ENCODE measurements at regions not wholly inside any gene's neighbourhood (a gene's known extent, or its start where the extent isn't known, plus 50 kb on each side); places are given as distances from the start of the nearest gene placed in this dataset.
"Not testable (repeated sequence)": the region's sequence is repeated elsewhere in the genome, so short reads cannot be mapped to it uniquely, and the experiment has no call there.

DNA sequence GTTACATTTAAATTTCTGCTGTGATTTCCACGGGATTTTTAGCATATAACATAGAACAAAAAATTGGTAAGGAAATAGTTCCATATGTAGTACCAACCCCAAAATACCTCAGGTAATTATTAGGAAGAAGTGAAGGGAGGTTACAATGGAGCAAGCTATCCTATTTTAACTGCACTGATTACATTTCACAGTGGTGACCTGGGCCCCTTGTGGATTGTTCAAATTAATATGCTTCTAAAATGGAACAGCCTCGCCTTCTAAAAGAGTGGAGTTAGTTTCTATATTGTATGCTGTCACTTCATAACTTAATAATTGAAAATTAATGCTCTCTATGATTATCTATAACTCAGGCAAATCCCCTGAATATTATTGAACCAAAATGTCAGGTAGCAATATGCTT lies 651.7 kb upstream of the GBE1 start:
- Mint-ChIP-seq H3K27ac (no peak overlapping the region), H3K9me3 (peaks cover 3 to 9% of the 10 kb centered on the region in 2 donors), H3K4me3 (no peak overlapping the region), H3K36me3 (ENCODE audit: insufficient read depth in 2 of 2) (no peaks in the 10 kb centered on the region), H3K4me1 (ENCODE audit: low read depth) (no peaks in the 10 kb centered on the region), H3K27me3 (ENCODE audit: low read depth) (no peaks in the 10 kb centered on the region)
- DNase-seq (no peak), ATAC-seq (replicated peaks in 1 of 2) (no peak)

DNA sequence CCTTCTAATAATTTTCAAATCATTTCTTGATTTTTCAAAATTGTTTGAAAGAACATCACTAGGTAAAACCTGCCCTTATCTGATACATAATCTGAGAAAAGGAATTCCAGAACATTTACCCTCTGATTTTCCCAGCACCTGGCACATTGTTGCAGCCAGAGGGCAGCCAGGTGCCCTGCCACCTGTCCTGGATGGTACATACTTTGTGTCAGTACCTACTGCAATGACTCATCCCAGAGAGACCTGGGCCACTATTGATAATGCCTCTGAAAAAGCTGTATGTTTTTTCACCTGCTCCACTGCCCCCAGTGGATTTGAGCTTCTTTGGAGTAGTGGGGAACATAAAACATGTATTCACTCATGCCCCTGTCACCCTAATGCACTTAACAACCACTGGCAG lies 648.9 kb upstream of the GBE1 start:
- Mint-ChIP-seq H3K27ac (no peak overlapping the region), H3K4me1 (ENCODE audit: low read depth) (no peaks in the 10 kb centered on the region), H3K27me3 (ENCODE audit: low read depth) (no peaks in the 10 kb centered on the region), H3K4me3 (no peak overlapping the region), H3K36me3 (ENCODE audit: insufficient read depth in 2 of 2) (no peaks in the 10 kb centered on the region), H3K9me3 (peaks cover 3 to 6% of the 10 kb centered on the region in 2 donors)
- DNase-seq = no peak
- no peak for ATAC-seq (replicated peaks in 1 of 2)

GRCh38 chr3:82409842-82410241 lies 648.4 kb upstream of the GBE1 start:
- no peak overlapping the region for H3K27ac Mint-ChIP-seq
- H3K4me3 Mint-ChIP-seq = no peak overlapping the region
- no peak for DNase-seq
- H3K27me3 Mint-ChIP-seq (ENCODE audit: low read depth) = no peaks in the 10 kb centered on the region
- H3K36me3 Mint-ChIP-seq (ENCODE audit: insufficient read depth in 2 of 2) = no peaks in the 10 kb centered on the region
- ATAC-seq (replicated peaks in 1 of 2) = no peak
- no peaks in the 10 kb centered on the region for H3K4me1 Mint-ChIP-seq (ENCODE audit: low read depth)
- peaks cover 3 to 6% of the 10 kb centered on the region in 2 donors for H3K9me3 Mint-ChIP-seq

- no peak overlapping the region for H3K27ac Mint-ChIP-seq
- DNase-seq (no peak), ATAC-seq (replicated peaks in 1 of 2) (no peak)
- no peaks in the 10 kb centered on the region for H3K36me3 Mint-ChIP-seq (ENCODE audit: insufficient read depth in 2 of 2)
- no peak overlapping the region for H3K4me3 Mint-ChIP-seq
- H3K27me3 Mint-ChIP-seq (ENCODE audit: low read depth) = no peaks in the 10 kb centered on the region
- no peaks in the 10 kb centered on the region for H3K4me1 Mint-ChIP-seq (ENCODE audit: low read depth)
- peaks cover 2 to 6% of the 10 kb centered on the region in 2 donors for H3K9me3 Mint-ChIP-seq
Measured at GRCh38 chr3:82392203-82392775, 630.8 kb upstream of the GBE1 start.

DNA sequence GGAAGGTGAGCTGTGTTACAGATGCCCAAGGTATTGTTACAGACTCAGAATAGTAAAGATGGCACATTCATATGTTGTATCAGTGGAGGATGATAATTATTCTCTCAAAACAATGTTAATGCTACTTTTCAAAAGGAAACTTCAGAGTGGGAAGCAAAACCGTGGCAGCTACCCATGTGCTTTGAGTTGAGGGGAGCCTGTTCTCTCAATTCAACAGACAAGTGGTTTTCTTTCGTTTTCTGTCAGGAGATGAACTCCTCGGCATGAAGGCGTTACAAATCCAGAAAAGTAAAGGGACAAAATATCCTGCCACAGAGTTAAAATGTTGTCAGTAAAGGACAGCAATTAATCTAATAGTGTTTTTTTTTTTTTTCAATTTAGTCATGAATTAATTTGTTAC lies 629.4 kb upstream of the GBE1 start:
- H3K4me1 Mint-ChIP-seq (ENCODE audit: low read depth) = no peaks in the 10 kb centered on the region
- no peaks in the 10 kb centered on the region for H3K27me3 Mint-ChIP-seq (ENCODE audit: low read depth)
- H3K9me3 Mint-ChIP-seq = peaks cover 2 to 6% of the 10 kb centered on the region in 2 donors
- H3K36me3 Mint-ChIP-seq (ENCODE audit: insufficient read depth in 2 of 2) = no peaks in the 10 kb centered on the region
- no peak overlapping the region for H3K4me3 Mint-ChIP-seq
- DNase-seq (no peak), ATAC-seq (replicated peaks in 1 of 2) (no peak)
- no peak overlapping the region for H3K27ac Mint-ChIP-seq

DNA sequence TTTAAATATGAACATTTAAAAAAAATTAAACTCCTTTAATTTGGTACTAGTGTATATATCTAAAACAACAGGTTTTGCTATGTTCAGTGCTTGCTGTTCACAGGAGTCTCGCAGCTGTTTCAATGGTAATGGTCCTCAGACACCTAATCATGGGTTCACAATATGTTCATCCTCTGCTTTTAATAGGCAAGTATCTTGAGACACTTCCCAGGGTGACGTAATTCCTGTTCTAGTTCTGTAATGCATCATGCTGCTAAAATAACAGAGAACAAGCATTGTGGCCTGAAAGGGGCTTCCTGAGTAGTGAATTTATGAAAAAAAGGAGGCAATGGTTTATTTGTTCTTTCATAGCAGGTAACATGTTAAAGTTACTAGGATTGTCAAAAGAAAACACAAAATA lies 625.2 kb upstream of the GBE1 start:
- peaks cover 4% of the 10 kb centered on the region in 2 donors for H3K9me3 Mint-ChIP-seq
- no peaks in the 10 kb centered on the region for H3K4me1 Mint-ChIP-seq (ENCODE audit: low read depth)
- DNase-seq = no peak
- H3K36me3 Mint-ChIP-seq (ENCODE audit: insufficient read depth in 2 of 2) = no peaks in the 10 kb centered on the region
- H3K4me3 Mint-ChIP-seq = no peak overlapping the region
- no peak overlapping the region for H3K27ac Mint-ChIP-seq
- no peak for ATAC-seq (replicated peaks in 1 of 2)
- no peaks in the 10 kb centered on the region for H3K27me3 Mint-ChIP-seq (ENCODE audit: low read depth)

- H3K4me1 Mint-ChIP-seq (ENCODE audit: low read depth) = no peaks in the 10 kb centered on the region
- no peaks in the 10 kb centered on the region for H3K36me3 Mint-ChIP-seq (ENCODE audit: insufficient read depth in 2 of 2)
- no peaks in the 10 kb centered on the region for H3K27me3 Mint-ChIP-seq (ENCODE audit: low read depth)
Measured at GRCh38 chr3:82384181-82384580, 622.7 kb upstream of the GBE1 start.

GRCh38 chr3:82382831-82383230 lies 621.4 kb upstream of the GBE1 start:
- Mint-ChIP-seq H3K27me3 (ENCODE audit: low read depth) (no peaks in the 10 kb centered on the region), H3K27ac (no peak overlapping the region)
- ATAC-seq (replicated peaks in 1 of 2) = no peak

More at GRCh38 chr3:82384181-82384580, 622.7 kb upstream of the GBE1 start:
- no peak overlapping the region for H3K4me3 Mint-ChIP-seq
- DNase-seq (no peak), ATAC-seq (replicated peaks in 1 of 2) (no peak)
- H3K9me3 Mint-ChIP-seq = peaks cover 2 to 4% of the 10 kb centered on the region in 2 donors
- H3K27ac Mint-ChIP-seq = no peak overlapping the region

GRCh38 chr3:82378392-82378791 lies 616.9 kb upstream of the GBE1 start:
- Mint-ChIP-seq H3K9me3 (peaks cover 7 to 16% of the 10 kb centered on the region in 2 donors), H3K36me3 (ENCODE audit: insufficient read depth in 2 of 2) (peaks cover 6 to 7% of the 10 kb centered on the region in 2 donors)
- no peak for ATAC-seq (replicated peaks in 1 of 2)

More at GRCh38 chr3:82382831-82383230, 621.4 kb upstream of the GBE1 start:
- Mint-ChIP-seq H3K4me1 (ENCODE audit: low read depth) (no peaks in the 10 kb centered on the region), H3K36me3 (ENCODE audit: insufficient read depth in 2 of 2) (peaks cover 0 to 2% of the 10 kb centered on the region in 2 donors), H3K9me3 (peaks cover 2 to 6% of the 10 kb centered on the region in 2 donors), H3K4me3 (no peak overlapping the region)
- DNase-seq = no peak

GRCh38 chr3:82376883-82377282 lies 615.4 kb upstream of the GBE1 start:
- no peaks in the 10 kb centered on the region for H3K4me1 Mint-ChIP-seq (ENCODE audit: low read depth)
- H3K27me3 Mint-ChIP-seq (ENCODE audit: low read depth) = no peaks in the 10 kb centered on the region
- DNase-seq = no peak
- H3K36me3 Mint-ChIP-seq (ENCODE audit: insufficient read depth in 2 of 2) = peaks cover 6 to 7% of the 10 kb centered on the region in 2 donors
- ATAC-seq (replicated peaks in 1 of 2) = no peak
- H3K27ac Mint-ChIP-seq = no peak overlapping the region
- H3K4me3 Mint-ChIP-seq = no peak overlapping the region
- peaks cover 8 to 15% of the 10 kb centered on the region in 2 donors for H3K9me3 Mint-ChIP-seq

More at GRCh38 chr3:82378392-82378791, 616.9 kb upstream of the GBE1 start:
- DNase-seq = no peak
- Mint-ChIP-seq H3K27me3 (ENCODE audit: low read depth) (no peaks in the 10 kb centered on the region), H3K4me3 (no peak overlapping the region), H3K4me1 (ENCODE audit: low read depth) (no peaks in the 10 kb centered on the region), H3K27ac (no peak overlapping the region)

GRCh38 chr3:82373833-82374232 lies 612.4 kb upstream of the GBE1 start:
- not testable (repeated sequence) for H3K4me3 Mint-ChIP-seq; H3K27ac Mint-ChIP-seq; DNase-seq; H3K27me3 Mint-ChIP-seq (ENCODE audit: low read depth); H3K4me1 Mint-ChIP-seq (ENCODE audit: low read depth); H3K36me3 Mint-ChIP-seq (ENCODE audit: insufficient read depth in 2 of 2); ATAC-seq (replicated peaks in 1 of 2)
- H3K9me3 Mint-ChIP-seq = peaks cover 8 to 15% of the 10 kb centered on the region in 2 donors

DNA sequence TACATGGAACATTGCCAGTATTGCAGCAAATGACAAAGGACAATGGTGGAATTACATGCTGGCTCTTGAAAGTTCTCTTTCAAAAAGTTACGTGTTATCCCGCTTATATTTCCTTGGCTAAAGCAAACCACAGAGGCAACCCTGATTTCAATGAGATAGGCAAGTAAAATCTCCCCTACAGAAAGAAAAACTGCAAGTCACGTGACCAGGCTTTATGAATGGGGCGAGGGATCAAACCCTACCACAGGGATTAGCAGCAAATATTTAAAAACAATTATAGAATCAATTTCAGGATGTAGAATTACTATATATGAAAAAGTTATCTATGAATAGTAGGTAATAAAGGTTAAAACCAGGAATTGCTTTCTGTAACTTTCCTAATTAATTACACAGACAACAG lies 603.4 kb upstream of the GBE1 start:
- ATAC-seq (replicated peaks in 1 of 2) (no peak), DNase-seq (no peak)
- Mint-ChIP-seq H3K4me1 (ENCODE audit: low read depth) (no peaks in the 10 kb centered on the region), H3K27ac (no peak overlapping the region), H3K4me3 (no peak overlapping the region), H3K36me3 (ENCODE audit: insufficient read depth in 2 of 2) (no peaks in the 10 kb centered on the region), H3K27me3 (ENCODE audit: low read depth) (no peaks in the 10 kb centered on the region), H3K9me3 (peaks cover 6 to 7% of the 10 kb centered on the region in 2 donors)

GRCh38 chr3:82363131-82363530 lies 601.7 kb upstream of the GBE1 start:
- no peak for DNase-seq
- Mint-ChIP-seq H3K4me3 (no peak overlapping the region), H3K27me3 (ENCODE audit: low read depth) (no peaks in the 10 kb centered on the region), H3K9me3 (peaks cover 7 to 8% of the 10 kb centered on the region in 2 donors), H3K27ac (no peak overlapping the region), H3K4me1 (ENCODE audit: low read depth) (no peaks in the 10 kb centered on the region), H3K36me3 (ENCODE audit: insufficient read depth in 2 of 2) (no peaks in the 10 kb centered on the region)
- ATAC-seq (replicated peaks in 1 of 2) = no peak

DNA sequence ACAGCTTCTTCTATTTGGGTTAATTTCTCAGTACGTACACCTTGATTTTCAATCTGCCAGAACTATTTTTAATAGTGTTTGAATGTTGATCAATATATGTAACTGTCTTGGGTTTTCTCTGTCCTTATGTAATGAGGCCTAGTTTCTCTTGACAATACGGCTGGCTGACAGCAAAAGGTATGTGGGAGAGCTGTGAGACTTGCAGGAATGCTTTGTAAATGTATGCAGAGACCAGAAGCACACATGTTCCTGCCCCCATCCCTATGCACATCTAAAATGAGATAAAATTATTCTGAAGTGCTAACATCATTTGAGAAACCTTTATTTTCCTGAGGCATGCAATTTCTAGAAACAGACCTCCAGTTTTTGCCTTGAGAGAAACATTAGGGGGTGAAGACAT lies 593.8 kb upstream of the GBE1 start:
- Mint-ChIP-seq H3K36me3 (ENCODE audit: insufficient read depth in 2 of 2) (no peaks in the 10 kb centered on the region), H3K4me3 (no peak overlapping the region), H3K4me1 (ENCODE audit: low read depth) (no peaks in the 10 kb centered on the region), H3K27me3 (ENCODE audit: low read depth) (no peaks in the 10 kb centered on the region), H3K9me3 (peaks cover 7 to 13% of the 10 kb centered on the region in 2 donors), H3K27ac (no peak overlapping the region)
- ATAC-seq (replicated peaks in 1 of 2) (no peak), DNase-seq (no peak)

Measured in activated T-cell treated with anti-CD3 and anti-CD28 coated beads, Interleukin-2, amount 50 U/mL, for 72 hours (primary cell).